H1 (cell line): ENCODE measurements at regions not wholly inside any gene's neighbourhood (a gene's known extent, or its start where the extent isn't known, plus 50 kb on each side); places are given as distances from the start of the nearest gene placed in this dataset.

Experiments used
- ATF3 ChIP-seq: IDR thresholded peaks from 2 replicates; pipeline ENCODE4 v1.6.1; 2011; ENCODE audit warnings: low read depth, mild to moderate bottlenecking, low read length; ENCODE audit not compliant: insufficient read depth
- SP2 ChIP-seq: IDR thresholded peaks from 2 replicates; pipeline ENCODE4 v1.6.1; 2012; ENCODE audit warnings: mild to moderate bottlenecking, low read length, inconsistent platforms
- SRF ChIP-seq: IDR thresholded peaks from 2 replicates; pipeline ENCODE4 v1.6.1; 2011; ENCODE audit warnings: mild to moderate bottlenecking, low read depth, low read length, moderate library complexity
- TBP ChIP-seq: IDR thresholded peaks from 2 replicates; pipeline ENCODE4 v1.6.1; 2011; ENCODE audit warnings: low read depth, low read length, improper control_type of control experiment
- USF2 ChIP-seq: IDR thresholded peaks from 2 replicates; pipeline ENCODE4 v1.6.1; 2011; ENCODE audit warnings: low read length, improper control_type of control experiment

GRCh38 chr5:37966871-37967270, 127.0 kb upstream of the GDNF start (continued):
- no peak for TF ChIP-seq ATF3
- no peak for TF ChIP-seq SP2
- TF ChIP-seq SRF = no peak
- TF ChIP-seq USF2 = no peak
- TF ChIP-seq TBP = no peak
